RCC 7860 (cell line): ENCODE measurements at regions not wholly inside any gene's neighbourhood (a gene's known extent, or its start where the extent isn't known, plus 50 kb on each side); places are given as distances from the start of the nearest gene placed in this dataset.

ENCODE experiments used
- DNase-seq: peaks from one replicate; pipeline ENCODE4 v3.0.0-alpha.2; 2015; ENCODE audit warnings: low spot score
- FAIRE-seq: peaks from 2 replicates; lab custom pipeline; 2012; peaks lifted over from hg19 to GRCh38; lab: Jason Lieb, UNC

DNA sequence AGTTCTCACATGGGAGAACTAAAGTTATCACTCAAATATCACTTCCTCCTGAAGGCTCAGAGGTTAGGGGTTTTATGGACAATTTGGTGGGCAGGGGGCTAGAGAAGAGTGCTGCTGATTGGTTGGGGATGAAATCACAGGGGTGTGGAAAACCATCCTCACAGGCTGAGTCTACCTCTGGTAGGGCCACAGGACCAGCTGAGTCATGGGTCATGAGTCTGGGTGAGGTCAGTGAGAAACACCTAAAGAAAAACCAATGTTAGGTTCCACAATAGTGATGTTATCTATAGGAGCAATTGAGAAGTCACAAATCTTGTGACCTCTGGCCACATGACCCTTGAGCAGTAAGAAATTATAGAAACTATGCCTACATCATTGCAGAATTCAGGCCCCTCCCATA lies 203.3 kb upstream of the TARS1 start:
- DNase-seq (no peak), FAIRE-seq (no peak)

DNA sequence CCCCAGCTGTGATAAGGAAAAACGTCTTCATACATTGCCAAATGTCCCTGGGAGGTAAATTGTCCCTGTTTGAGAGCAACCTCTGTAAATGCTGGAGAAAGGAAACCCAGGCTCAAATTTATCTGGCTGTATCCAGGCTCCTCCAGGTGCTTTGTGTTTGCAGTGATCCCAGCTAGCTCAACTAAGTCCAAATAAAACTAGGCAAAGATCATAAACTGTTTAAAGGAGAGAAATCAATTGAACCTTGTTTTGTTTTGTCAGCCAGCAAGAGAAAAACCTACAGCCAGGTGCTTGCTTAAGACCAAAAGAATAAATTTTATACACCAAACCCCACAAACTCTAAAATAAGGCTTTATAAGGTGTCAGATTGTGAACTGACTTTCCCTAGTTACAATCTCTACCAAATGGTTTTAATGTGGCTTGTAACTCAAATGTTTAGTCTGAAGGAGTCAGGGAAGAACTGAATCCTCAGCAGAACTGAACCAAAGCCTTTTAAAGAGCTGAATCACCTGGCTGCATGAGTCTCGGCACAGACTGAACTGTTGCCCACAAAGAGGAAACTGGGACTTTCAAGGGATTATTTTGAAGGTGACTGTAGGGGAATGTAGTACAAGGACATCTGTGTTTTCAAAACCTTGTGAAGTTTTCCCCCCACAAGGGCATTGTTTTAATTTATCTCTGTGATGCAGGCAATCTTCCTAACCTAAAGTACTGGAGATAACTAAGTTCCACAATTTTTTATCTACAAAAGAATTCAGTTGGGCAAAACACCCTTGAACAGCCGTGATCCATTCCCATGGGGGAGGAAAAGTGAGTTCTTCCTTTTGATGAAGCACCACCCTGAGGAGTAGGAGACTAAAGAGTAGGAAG lies 201.7 kb upstream of the TARS1 start:
- no peak for FAIRE-seq
- no peak for DNase-seq

DNA sequence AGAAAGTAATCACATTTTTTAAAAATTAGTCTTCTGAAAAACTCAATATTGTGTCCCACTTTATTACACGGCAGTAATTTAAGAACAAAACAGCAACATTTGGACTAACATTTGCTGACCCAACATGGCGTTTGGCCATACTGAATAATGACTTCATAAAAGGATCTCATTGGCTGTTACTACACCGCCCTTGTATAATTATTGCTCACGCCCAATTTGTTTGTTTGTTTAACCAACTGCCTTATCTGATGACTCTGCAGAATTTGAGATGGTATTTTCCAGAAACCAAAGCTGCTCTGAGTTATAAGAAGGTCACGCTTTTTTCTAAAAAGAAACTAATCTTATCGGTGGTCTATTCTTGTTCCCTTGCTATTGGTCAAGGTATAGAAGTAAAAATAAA lies 200.2 kb upstream of the TARS1 start:
- no peak for FAIRE-seq
- no peak for DNase-seq

DNA sequence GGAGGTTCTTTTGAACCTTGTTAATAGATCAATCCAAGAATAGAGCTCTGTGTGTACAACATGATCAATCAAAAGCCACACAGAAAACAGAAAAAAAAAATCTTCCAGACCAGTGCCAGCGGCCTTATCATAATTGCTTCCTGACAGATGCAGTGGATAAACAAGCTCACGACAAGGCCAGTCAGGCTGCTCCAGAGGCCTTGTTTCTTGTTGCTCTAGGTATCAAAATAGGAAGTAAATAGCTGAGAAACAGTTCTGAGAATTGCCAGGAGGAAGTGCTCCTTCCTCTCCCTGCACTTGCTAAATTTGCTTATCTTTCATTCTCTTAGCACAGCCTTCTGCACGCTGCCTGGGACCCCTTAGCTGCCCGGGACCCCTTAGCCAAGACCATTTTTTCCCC lies 199.0 kb upstream of the TARS1 start:
- no peak for DNase-seq
- FAIRE-seq, result no peak

DNA sequence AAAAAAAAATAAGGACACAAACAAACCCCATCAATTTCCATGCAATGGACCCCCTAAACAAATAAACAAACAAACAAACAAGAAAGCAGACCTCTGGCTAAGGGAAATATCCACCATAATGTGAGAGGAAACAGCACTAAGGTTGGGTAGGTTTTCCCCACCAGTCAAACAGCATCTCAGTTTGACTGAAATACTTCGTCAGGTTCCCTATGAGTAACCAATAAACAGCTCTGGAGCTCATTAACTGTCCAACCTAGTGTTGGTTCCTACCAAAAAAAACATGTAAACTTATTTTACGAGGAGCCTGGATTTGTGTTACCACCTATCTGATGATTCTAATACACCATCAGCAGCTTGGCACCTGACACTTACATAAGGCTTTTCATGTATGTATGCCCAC lies 198.5 kb upstream of the TARS1 start:
- DNase-seq (no peak), FAIRE-seq (no peak)

DNA sequence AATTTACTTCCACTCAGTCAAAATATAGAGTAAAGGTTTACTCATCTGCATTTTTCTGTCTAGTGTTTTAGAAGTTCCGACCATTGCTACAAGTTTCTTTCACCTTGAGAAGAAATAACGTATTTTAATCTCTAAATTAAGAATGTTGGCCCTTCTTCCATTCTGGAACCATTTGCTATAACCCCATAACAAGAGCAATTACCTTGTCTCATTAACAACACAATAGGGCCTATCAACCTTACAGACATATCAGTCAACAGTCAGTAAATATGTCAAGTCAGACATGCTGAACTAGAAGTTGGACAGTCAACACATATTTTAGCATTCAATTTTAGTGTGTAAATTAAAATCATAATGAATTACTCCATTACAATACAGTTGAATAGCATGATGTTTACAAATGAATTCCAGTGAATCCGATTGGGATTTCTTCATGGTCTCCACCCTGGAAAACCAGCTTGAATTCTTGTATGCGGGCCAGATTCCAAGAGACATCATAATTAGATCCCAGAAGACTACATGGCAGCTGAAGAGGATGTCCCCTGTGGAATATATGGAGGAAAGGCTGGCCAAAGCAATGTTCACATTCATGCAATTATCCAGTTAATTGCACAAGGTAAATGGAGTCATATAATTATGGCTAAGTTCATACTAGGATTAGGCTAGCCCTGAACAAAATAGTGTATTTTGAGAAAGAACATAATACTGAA lies 196.2 kb upstream of the TARS1 start:
- FAIRE-seq, result no peak
- no peak for DNase-seq

DNA sequence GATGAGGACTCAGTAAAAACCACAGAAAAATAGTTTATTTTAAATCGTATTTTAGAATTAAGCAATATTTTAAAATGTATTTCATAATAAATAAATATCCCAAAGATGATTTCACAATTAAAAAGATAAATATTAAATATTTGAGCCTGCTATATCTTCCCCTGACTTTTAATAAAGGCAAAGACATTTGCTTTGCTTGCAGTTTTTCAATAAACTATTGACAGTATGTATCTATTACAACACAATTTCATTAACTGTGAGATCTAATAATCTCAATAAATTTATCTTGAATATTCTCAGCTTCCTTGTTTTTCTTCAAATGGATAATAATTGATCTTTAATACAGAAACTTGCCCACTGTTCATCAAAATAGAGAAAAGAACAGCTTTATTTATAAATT lies 186.2 kb upstream of the TARS1 start:
- FAIRE-seq (peak; percentile 38), DNase-seq (no peak)

DNA sequence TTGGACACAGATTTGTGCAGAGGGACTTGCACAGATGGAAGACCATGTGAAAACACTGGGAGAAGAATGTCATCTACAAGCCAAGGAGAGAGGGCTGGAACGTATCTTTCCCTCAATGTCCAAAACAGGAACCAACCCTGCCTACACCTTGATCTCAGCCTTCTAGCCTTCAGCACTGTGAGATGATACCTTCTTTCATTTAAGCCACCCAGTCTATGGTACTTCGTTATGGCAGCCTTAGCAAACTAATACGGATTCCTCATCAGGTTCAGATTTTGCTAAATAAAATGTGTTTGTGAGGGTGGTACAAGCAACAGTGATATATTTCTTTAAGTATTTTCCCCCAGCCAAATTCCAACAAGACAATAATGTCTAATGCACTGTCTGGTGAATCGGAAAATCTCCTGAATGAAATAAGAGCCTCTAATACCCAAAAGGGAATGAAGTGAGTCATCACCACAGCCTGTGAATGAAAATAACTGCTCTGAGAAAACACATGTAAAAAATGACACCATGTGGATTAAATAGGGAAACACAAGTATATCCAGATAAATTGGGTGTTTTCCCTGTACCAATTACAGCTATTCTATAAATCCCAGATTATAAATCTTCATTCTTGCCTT lies 182.8 kb upstream of the TARS1 start:
- DNase-seq (peak; percentile 77), FAIRE-seq (peak; percentile 95)

DNA sequence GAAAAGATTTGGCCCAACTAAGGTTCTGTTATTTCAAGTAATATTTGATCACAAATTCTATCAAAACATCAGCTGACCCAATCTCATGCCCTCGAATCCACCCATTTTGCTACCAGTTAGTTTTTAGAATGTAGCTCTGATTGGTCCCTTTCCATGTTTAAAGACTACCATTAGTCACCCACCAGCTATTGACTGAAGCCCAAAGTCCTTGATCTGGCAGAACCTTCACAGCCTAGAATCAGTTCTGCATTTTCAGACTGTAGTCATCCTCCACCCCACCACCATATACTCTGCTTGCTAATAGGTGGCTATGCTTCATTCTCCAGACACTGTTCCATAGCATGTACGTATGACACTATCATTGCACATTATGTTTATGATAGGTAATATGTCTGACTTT lies 182.2 kb upstream of the TARS1 start:
- DNase-seq (no peak), FAIRE-seq (no peak)

DNA sequence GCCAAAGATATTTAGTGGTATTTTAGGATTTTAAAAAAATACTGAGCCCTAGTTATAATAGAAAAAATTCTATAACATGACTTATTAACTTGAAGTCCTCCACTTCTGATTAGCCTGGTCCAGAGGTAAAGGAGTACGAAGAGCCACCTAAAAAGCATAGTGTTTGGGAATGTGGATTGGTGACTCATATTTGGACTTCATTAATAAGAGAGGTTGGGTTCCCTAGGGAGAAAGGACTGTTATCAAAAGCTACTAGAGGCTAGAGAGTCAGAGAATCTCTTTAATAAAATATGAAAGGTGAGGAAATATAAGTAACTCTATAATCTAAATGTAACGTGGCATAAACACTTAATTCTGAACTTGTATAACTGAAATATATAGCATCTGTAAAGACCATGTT lies 180.7 kb upstream of the TARS1 start:
- DNase-seq, result no peak

DNA sequence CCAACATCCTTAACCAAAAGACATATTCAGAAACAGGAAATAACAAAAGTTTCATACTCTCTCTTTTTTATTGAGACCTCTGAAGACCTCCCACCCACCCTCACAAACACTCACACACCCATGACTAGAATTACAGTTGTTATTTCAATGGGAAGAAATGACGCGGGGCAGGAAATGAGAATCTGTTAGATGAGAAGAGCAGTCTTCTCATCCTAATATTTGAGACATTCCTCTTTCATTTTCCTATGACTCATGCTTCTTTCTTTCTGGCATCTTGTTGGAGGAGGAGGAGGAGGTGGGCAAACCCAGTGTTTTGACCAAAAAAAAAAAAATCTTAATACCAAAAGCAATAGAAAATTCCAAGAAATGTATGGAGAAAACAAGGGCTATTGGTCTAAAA lies 179.5 kb upstream of the TARS1 start:
- DNase-seq (peak; percentile 31), FAIRE-seq (no peak)

More for the DNA sequence above, 180.7 kb upstream of the TARS1 start:
- FAIRE-seq, result no peak

DNA sequence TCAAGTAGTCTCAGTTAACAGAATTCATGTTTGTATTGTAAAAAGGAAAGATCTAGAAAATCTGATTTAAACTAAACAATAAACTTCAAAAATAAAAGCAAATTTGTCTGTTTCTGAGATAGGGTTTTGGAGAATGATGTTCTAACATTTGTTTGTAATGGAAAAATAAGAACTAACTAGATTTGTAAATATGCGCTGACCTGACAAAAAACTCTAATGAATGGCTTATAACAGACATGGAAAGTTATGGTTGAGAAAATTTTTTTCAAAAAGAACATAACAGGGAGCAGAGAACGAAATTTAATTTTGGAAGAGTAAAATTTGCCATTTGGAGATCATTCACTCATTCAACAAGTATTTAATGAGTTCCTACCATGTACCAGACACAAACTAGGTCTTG lies 179.0 kb upstream of the TARS1 start:
- DNase-seq, result no peak
- peak; percentile 49 for FAIRE-seq

DNA sequence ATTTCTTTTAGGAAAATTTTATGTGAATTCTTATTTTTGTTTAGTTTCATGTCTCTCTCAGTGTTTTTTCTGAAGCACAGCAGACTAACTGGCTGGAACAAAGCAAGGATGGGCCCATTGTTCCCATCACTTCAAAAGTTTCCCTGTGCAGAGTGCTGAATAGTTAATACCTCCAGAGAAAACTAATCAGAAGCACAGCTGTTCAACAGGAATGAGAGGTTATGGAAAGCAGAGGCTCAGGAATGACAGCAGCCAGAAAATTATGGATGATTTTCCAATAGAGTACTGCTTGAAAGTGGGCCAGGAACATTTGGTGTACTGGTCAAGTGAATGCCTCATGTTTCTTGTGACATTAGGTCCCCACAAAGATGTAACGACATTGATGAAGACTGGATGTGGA lies 173.0 kb upstream of the TARS1 start:
- DNase-seq, result no peak
- FAIRE-seq, result no peak

DNA sequence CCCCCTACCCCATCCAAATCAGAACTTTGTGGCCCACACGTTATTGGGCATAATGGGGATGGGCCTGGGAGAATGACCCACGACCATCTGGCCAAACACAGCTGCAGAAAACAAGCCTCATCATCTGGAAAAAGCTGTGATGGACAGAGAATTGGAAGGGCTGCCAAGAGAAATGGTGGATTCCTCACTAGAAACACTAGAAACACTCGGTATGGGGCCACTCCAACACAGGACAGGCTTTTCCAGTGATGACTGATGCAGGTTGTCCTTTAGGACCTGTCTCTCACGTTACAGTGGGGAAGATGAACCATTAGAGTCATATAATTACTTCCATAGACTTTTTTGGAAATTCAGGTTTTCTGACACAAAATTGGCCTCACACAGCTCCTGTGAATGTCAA lies 172.4 kb upstream of the TARS1 start:
- no peak for FAIRE-seq

DNA sequence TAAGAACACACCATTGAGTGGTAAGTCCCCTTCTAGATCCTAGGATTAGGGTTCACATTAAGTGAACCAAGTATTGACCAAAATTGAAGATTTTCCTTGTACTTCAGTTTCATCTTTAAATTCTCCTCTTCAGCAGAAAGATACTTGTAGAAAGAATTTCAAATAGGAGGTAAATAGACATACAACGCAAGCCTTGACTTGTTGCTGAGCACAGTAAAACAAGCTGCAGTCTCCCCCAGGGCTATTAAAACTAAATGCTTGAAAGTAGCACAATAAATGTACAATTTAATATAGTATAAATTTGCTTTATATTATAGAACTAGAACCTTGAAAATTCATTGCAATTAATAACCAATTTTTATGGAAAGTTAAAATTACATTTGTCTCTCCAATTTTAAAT lies 170.1 kb upstream of the TARS1 start:
- peak; percentile 28 for FAIRE-seq

More for the DNA sequence above, 172.4 kb upstream of the TARS1 start:
- no peak for DNase-seq

DNA sequence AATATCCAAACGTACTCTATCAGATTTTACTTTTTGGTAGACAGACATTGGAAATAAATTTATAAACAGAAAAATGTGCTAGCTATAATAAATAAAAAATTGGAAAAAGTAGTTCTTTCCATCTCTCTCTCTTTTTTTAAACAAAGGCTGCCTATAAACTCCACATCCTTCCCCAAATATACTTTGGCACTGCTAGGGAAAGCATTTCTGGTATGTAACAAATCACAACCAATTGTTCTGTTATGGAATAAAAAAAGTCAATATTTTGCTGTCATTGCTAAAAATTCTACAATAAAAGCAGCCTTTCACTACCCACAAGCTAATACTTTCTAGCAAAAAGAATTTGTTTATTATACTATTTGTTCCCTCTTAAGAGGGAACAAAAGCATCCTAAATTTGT lies 169.2 kb upstream of the TARS1 start:
- DNase-seq, result no peak
- FAIRE-seq, result no peak

More for the DNA sequence above, 170.1 kb upstream of the TARS1 start:
- DNase-seq, result no peak

DNA sequence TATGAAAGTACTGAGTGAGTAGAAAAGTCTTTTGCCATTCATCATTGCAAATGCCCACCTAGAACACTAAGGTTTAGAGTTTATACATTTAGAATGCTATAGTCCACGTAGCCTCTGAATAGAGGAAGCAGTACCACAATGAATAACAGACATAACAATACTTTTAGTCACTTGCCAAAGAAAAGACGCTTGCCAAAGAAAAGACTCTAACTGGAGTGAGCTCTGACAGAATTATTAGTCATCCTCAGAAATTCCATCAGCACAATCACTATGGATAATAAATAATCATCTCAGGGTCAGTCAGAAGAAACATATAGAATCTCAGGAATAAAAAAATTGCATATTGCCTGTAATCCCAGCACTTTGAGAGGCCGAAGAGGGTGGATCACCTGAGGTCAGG lies 168.5 kb upstream of the TARS1 start:
- peak; percentile 100 for DNase-seq
- FAIRE-seq, result peak; percentile 100

DNA sequence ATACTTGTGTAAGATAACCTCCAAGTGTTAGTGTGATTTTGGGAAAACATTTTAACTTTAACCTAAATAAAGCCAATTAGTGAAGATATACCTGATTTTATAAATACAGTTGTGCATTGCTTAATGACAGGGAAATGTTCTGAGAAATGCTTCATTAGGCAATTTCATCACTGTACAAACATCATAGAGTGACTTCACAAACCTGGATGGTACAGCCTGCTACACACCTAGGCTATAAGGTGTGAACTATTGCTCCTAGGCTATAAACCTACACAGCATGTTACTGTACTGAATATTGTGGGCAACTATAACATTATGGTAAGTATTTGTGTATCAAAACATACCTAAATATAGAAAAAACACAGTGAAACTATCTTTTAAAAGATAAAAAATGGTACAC lies 166.8 kb upstream of the TARS1 start:
- FAIRE-seq, result peak; percentile 56

DNA sequence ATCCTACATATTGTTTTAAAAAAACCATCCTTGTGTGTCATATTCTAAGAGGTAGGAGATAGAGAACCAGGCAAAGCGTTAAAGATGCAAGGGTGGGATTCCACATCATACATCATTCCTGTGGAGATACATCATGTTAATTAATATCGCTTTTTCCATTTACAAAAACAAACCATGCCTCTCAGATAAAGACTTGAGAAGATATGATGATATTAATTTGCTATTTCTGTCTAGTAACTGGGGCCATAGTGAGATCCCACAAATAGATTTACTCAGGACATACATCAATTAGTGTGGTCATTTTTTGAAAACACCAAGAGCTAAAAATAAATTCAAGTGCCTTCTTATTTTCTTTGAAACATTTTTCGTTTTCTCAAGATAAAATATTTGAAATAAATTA lies 165.4 kb upstream of the TARS1 start:
- FAIRE-seq (peak; percentile 20), DNase-seq (no peak)

More for the DNA sequence above, 166.8 kb upstream of the TARS1 start:
- DNase-seq, result no peak

DNA sequence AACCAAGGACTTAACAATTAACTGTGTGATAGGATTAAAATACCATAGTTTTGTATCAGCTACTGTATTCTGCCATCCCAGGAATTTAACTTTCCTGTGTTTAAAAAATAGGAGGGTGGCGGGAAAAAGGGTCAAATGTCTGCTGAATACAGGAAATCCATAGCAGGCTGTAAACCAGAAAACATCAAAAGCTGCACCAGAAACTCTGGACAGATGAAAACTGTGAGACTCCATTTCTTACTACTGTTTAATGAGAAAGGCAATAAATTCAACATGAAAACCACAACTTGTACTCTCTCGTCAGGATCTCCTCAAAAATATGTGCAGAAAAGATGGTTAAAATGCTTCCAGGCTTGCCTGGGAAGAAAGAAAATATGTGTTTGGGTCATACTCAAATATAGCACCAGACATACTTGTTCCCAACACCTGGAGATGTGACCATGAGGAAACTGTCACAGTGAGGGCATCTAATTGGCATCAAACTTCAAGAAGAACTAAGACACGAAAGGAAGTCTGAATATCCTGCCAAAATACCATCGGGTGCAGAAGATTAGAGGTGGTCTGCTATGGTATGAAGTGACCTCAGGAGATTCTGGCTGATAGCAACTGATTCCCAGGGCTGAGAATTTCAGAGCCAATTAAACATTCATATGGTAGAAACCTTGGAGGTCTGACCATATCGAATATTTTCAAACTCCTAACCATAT lies 164.7 kb upstream of the TARS1 start:
- DNase-seq, result no peak
- FAIRE-seq, result no peak

DNA sequence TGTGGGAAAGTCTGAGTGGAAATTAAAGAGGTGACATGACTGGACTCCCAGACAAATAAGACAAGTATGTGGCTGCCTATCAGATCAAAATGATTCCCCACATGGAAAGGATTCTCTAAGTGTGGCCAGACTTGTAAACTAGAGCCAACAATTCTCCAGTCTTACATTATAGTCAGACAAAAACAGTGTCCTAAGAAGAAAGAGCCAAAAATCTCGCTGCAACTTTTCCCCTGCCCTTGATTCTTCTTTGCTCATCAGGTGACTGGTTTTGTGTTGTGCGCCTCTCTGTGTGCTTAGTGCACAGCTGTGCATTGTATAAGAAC lies 164.2 kb upstream of the TARS1 start:
- no peak for DNase-seq
- FAIRE-seq, result no peak
